NCI-H1092 treated with DMSO at 0.1 percent for 48 hours (cell line): ENCODE measurements at regions not wholly inside any gene's neighbourhood (a gene's known extent, or its start where the extent isn't known, plus 50 kb on each side); places are given as distances from the start of the nearest gene placed in this dataset.

Experiments used
- DNase-seq: peaks from one replicate; lab custom pipeline; 2025; lab: John Stamatoyannopoulos, UW

- no peak for DNase-seq
Measured at GRCh38 chr3:144079634-144080033, 108.0 kb downstream of the DIPK2A start.

- no peak for DNase-seq
Measured at GRCh38 chr3:144084929-144085328, 113.3 kb downstream of the DIPK2A start.

- no peak for DNase-seq
Measured at GRCh38 chr3:144085964-144086363, 114.3 kb downstream of the DIPK2A start.

- DNase-seq: no peak
Measured at GRCh38 chr3:144096016-144096415, 124.4 kb downstream of the DIPK2A start.

GRCh38 chr3:144097163-144097562, 125.5 kb downstream of the DIPK2A start:
- no peak for DNase-seq

GRCh38 chr3:144098691-144099090, 127.1 kb downstream of the DIPK2A start:
- no peak for DNase-seq

GRCh38 chr3:144102421-144102820, 130.8 kb downstream of the DIPK2A start:
- no peak for DNase-seq

- DNase-seq: no peak
Measured at GRCh38 chr3:144104186-144104585, 132.6 kb downstream of the DIPK2A start.

- no peak for DNase-seq
Measured at GRCh38 chr3:144104679-144105078, 133.1 kb downstream of the DIPK2A start.

- no peak for DNase-seq
Measured at GRCh38 chr3:144105542-144105941, 133.9 kb downstream of the DIPK2A start.

- DNase-seq: no peak
Measured at GRCh38 chr3:144106970-144107369, 135.3 kb downstream of the DIPK2A start.

GRCh38 chr3:144107923-144108322, 136.3 kb downstream of the DIPK2A start:
- DNase-seq: no peak

GRCh38 chr3:144109944-144110343, 138.3 kb downstream of the DIPK2A start:
- no peak for DNase-seq

GRCh38 chr3:144112036-144112435, 140.4 kb downstream of the DIPK2A start:
- DNase-seq: no peak

GRCh38 chr3:144112437-144112836, 140.8 kb downstream of the DIPK2A start:
- no peak for DNase-seq

- DNase-seq: no peak
Measured at GRCh38 chr3:144114767-144115166, 143.1 kb downstream of the DIPK2A start.

GRCh38 chr3:144119633-144120032, 148.0 kb downstream of the DIPK2A start:
- no peak for DNase-seq

GRCh38 chr3:144121661-144122060, 150.0 kb downstream of the DIPK2A start:
- no peak for DNase-seq

- DNase-seq: no peak
Measured at GRCh38 chr3:144127014-144127413, 155.4 kb downstream of the DIPK2A start.

GRCh38 chr3:144127700-144128099, 156.1 kb downstream of the DIPK2A start:
- no peak for DNase-seq

- no peak for DNase-seq
Measured at GRCh38 chr3:144128108-144128892, 156.7 kb downstream of the DIPK2A start.

- DNase-seq: no peak
Measured at GRCh38 chr3:144129536-144130214, 158.1 kb downstream of the DIPK2A start.

- DNase-seq: no peak
Measured at GRCh38 chr3:144141074-144141473, 169.5 kb downstream of the DIPK2A start.

- no peak for DNase-seq
Measured at GRCh38 chr3:144141496-144141895, 169.9 kb downstream of the DIPK2A start.
